Nephron progenitor cell (in vitro differentiated cells): ENCODE measurements at regions not wholly inside any gene's neighbourhood (a gene's known extent, or its start where the extent isn't known, plus 50 kb on each side); places are given as distances from the start of the nearest gene placed in this dataset.
"Not testable (repeated sequence)": the region's sequence is repeated elsewhere in the genome, so short reads cannot be mapped to it uniquely, and the experiment has no call there.

Experiments
- DNase-seq: peaks from one replicate; pipeline ENCODE4 v3.0.0; 2021
- H3K27ac Mint-ChIP-seq: 2 replicates; pipeline ENCODE4 v1.8.0; 2021; ENCODE audit warnings: mild to moderate bottlenecking, moderate library complexity, mixed read lengths
- H3K27me3 Mint-ChIP-seq: 2 replicates; pipeline ENCODE4 v1.8.0; 2021; ENCODE audit warnings: mild to moderate bottlenecking, low read depth, mixed read lengths; ENCODE audit not compliant: poor library complexity
- H3K36me3 Mint-ChIP-seq: 2 replicates; pipeline ENCODE4 v1.8.0; 2021; ENCODE audit warnings: low read depth, mixed read lengths
- H3K4me1 Mint-ChIP-seq: 2 replicates; pipeline ENCODE4 v1.8.0; 2021; ENCODE audit warnings: mixed read lengths
- H3K4me3 Mint-ChIP-seq: 2 replicates; pipeline ENCODE4 v1.8.0; 2021; ENCODE audit warnings: mild to moderate bottlenecking, moderate library complexity, mixed read lengths
- H3K9me3 Mint-ChIP-seq: 2 replicates; pipeline ENCODE4 v1.8.0; 2021; ENCODE audit warnings: mild to moderate bottlenecking, moderate library complexity, mixed read lengths

DNA sequence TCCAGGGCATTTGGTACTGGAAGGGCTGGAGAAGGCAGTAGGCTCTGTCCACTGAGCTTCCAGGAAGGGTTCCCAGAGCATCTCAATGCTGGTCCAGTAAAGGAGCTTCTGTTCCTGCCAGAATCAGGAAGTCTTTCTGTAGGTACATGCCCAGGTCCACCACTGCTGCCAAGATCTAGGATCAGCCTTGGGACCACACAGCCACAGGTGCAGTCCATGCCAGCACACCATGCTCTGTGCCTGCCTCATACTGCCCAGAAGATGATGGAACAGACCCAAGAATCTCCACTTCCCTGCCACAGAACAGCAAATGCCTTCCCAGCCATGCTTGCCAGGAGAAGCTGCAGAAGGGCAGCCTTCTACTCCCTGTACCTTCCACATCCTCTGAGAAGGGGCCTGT is 89.3 kb downstream of the CDRT15L2 start:
- not testable (repeated sequence) for H3K9me3 Mint-ChIP-seq, H3K36me3 Mint-ChIP-seq, H3K4me1 Mint-ChIP-seq, H3K27me3 Mint-ChIP-seq, H3K27ac Mint-ChIP-seq, H3K4me3 Mint-ChIP-seq, DNase-seq

DNA sequence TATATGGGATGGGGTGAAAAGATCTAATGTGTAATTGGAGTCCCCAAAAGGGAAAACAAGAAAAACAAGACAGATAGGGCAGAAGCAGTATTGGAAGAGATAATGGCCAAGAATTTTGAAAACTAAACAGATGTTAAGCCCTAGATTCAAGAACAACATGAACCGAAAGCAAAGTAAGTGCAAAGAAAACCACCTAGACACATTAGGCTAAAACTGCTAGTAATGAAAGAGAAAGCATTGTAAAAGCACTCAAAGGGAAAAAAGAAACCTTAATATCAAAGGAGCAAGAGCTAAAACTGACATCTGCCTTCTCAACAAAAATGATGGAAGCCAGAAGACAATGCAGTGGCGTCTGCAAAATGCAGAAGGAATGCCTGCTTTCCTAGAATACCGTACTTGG is 91.0 kb downstream of the CDRT15L2 start:
- H3K27me3 Mint-ChIP-seq, H3K4me1 Mint-ChIP-seq: not testable (repeated sequence)

DNA sequence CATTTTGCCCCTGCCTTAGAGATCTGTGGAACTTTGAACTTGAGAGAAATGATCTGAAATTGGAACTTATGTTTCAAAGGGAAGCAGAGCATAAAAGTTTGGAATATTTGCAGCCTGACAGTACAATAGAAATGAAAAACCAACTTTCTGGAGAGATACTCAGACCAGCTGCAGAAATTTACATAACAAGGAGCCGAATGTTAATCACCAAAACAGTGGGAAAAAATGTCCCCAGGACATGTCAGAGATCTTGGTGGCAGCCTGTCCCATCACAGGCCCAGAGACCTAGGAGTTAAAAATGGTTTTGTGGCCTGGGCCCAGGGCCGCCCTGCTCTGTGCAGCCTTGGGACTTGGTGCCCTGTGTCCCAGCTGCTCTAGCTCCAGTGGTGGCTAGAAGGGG is 94.8 kb downstream of the CDRT15L2 start:
- not testable (repeated sequence) for H3K27ac Mint-ChIP-seq, H3K36me3 Mint-ChIP-seq, H3K4me1 Mint-ChIP-seq, H3K27me3 Mint-ChIP-seq, DNase-seq, H3K4me3 Mint-ChIP-seq
- peaks cover 15% of the 10 kb centered on the region for H3K9me3 Mint-ChIP-seq

More for the DNA sequence above, 91.0 kb downstream of the CDRT15L2 start:
- not testable (repeated sequence) for DNase-seq, H3K36me3 Mint-ChIP-seq, H3K27ac Mint-ChIP-seq, H3K4me3 Mint-ChIP-seq, H3K9me3 Mint-ChIP-seq

DNA sequence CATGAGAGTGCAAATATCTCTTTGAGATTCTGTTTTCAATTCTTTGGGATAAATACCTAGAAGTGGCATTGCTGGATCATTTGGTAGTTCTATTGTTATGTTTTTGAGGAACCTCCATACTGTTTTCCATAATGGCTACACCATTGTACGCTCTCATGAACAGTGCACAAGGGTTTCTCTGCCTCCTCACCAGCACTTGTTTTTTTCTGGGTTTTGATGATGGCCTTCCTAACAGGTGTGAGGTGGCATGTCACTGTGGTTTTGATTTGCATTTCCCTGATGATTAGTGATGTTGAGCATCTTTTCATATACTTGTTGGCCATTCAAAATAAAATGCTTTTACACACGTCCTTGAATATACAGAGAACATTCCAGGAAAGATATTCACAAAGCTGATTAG is 96.2 kb downstream of the CDRT15L2 start:
- not testable (repeated sequence) for H3K27ac Mint-ChIP-seq, H3K27me3 Mint-ChIP-seq, DNase-seq, H3K4me3 Mint-ChIP-seq, H3K36me3 Mint-ChIP-seq, H3K4me1 Mint-ChIP-seq
- peaks cover 18% of the 10 kb centered on the region for H3K9me3 Mint-ChIP-seq

DNA sequence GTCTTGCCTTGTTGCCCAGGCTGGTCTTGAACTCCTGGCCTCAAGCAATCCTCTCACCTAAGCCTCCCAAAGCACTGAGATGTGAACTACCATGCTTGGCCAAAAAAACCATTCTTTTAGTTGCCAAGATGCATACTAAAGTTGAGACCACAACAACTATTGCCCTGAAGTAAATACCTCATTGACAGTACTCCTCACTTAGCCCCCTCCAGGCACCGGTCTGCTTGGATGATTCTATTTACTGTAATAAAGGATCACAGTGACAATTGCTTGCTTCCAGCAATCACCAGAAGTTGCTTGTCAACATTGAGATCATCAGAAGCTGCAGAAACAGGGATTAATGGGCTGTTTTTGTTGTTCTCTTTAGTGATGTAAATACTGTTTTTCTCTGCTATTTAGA is 97.1 kb downstream of the CDRT15L2 start:
- not testable (repeated sequence) for DNase-seq
- peaks cover 18% of the 10 kb centered on the region for H3K9me3 Mint-ChIP-seq

DNA sequence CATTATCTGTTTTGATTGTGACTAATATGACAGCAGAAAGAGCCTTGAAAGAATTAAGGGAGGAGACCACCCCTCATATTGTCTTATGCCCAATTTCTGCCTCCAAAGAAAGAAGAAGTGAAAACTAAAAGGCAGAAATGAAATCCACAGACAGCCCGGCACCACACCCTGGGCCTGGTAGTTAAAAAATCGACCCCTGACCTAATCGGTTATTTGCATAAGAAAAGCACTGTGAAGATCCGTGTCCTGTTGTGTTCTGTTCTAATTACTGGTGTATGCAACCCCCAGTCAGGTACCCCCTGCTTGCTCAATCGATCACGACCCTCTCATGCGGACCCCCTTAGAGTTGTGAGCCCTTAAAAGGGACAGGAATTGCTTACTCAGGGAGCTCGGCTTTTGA is 97.9 kb downstream of the CDRT15L2 start:
- H3K27me3 Mint-ChIP-seq, result not testable (repeated sequence)

More for the DNA sequence above, 97.1 kb downstream of the CDRT15L2 start:
- not testable (repeated sequence) for H3K36me3 Mint-ChIP-seq, H3K4me1 Mint-ChIP-seq, H3K27ac Mint-ChIP-seq, H3K4me3 Mint-ChIP-seq, H3K27me3 Mint-ChIP-seq

DNA sequence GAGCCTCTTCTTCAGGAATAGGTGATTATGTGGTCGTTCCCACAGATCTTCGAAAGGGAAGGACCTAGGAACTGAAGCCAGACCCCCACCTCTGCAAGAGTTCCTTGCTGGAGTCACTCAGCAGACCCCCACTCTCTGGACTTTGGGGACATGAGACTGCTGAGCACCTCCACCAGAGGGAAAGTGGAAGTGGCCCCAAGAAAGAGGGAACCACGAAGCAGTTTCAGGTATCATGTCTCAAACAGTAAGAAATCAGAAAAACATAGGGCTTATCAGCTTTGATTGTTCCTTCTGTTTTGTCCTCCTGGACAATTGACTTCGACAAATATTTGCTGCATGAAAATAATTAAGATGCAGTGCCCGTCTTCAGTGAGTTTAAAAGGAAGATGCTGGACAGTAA is 98.9 kb downstream of the CDRT15L2 start:
- H3K27ac Mint-ChIP-seq, DNase-seq, H3K4me1 Mint-ChIP-seq, H3K36me3 Mint-ChIP-seq, H3K4me3 Mint-ChIP-seq, H3K27me3 Mint-ChIP-seq: not testable (repeated sequence)
- H3K9me3 Mint-ChIP-seq, result peaks cover 21% of the 10 kb centered on the region

More for the DNA sequence above, 97.9 kb downstream of the CDRT15L2 start:
- H3K27ac Mint-ChIP-seq, DNase-seq, H3K4me3 Mint-ChIP-seq, H3K36me3 Mint-ChIP-seq, H3K4me1 Mint-ChIP-seq: not testable (repeated sequence)
- H3K9me3 Mint-ChIP-seq, result peaks cover 18% of the 10 kb centered on the region

DNA sequence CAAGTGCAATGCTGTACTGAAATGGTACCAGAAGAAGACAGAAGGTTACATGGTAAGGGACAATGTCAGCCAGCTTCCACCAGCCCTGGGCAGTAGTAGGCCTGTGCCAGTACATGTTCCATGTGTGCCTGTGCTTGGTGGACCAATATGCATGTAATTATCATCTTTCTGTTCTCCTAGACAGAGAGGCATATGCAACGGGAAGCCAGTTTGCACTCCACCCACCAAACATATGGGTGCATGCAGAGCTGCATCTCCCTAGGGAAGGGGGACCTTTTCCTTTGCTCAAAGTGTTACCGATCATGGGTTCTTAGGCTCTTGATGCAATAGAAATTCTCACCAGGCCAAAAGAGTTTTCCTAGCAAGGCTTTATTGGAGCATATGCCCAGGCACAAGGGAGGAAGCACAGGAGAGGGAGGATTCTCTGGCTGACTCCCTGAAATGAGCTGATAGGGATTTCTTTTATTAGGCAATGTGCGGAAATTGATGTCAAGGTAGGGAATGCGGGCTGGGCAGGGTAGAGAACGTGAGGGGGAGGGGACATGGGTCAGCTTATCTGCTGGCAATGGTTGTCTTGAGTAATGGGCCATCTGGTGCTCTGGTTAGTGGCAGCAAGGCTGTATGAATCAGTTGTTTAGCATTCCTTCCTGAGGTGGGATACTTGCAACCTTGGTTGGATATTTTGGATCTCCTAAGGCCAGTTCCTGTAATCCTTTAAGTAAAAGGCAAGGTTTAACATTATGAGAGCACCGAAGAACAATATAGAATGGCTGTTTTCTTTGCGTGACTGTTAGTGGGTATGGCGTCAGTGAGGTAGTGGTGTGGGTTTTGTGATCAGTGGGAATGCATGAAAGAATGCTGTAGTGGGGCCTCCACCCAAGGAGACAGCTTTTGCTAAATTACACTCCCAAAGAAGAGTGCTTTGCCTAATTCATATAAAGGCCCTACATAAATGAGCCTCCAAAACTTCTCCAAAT is 102.5 kb downstream of the CDRT15L2 start:
- not testable (repeated sequence) for H3K36me3 Mint-ChIP-seq, H3K4me1 Mint-ChIP-seq, H3K27ac Mint-ChIP-seq, H3K27me3 Mint-ChIP-seq, H3K4me3 Mint-ChIP-seq, DNase-seq
- H3K9me3 Mint-ChIP-seq, result peaks cover 21% of the 10 kb centered on the region

DNA sequence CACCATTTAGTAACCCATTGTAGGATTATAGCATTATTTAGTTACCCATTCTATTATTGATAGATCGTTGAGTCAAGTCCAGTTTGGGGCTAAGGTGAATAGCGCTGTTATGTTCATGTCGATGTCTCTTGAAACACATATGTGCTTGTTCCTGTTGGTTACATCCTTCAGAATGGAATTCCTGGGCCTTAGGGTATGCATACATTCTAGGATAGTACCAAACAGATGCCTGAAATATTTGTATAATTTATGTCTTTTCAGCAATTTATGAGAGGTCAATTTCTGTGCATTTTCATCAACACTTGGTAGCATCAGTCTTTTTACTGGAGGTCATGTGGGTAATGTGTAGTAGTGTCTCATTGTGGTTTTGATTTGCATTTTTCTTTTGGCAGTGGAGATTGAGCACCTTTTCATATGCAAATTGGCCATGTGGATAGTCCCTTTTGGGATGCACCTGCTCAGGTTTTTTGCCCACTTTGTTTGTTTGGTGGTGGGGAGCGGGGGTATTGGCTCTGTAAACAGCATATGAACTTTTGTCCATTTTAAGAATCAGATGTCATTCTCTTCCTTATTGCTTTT is 104.2 kb downstream of the CDRT15L2 start:
- not testable (repeated sequence) for H3K4me3 Mint-ChIP-seq, DNase-seq, H3K36me3 Mint-ChIP-seq, H3K27ac Mint-ChIP-seq, H3K4me1 Mint-ChIP-seq, H3K27me3 Mint-ChIP-seq
- H3K9me3 Mint-ChIP-seq, result peaks cover 11% of the 10 kb centered on the region

DNA sequence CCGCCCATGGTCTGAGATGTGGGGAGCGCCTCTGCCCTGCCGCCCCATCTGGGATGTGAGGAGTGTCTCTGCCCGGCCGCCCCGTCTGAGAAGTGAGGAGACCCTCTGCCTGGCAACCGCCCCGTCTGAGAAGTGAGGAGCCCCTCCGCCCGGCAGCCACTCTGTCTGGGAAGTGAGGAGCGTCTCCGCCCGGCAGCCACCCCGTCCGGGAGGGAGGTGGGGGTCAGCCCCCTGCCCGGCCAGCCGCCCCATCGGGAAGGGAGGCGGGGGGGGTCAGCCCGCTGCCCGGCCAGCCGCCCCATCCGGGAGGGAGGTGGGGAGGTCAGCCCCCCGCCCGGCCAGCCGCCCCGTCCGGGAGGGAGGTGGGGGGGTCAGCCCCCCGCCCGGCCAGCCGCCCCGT is 105.5 kb downstream of the CDRT15L2 start:
- not testable (repeated sequence) for H3K27me3 Mint-ChIP-seq, H3K27ac Mint-ChIP-seq, H3K9me3 Mint-ChIP-seq, H3K36me3 Mint-ChIP-seq, DNase-seq, H3K4me1 Mint-ChIP-seq, H3K4me3 Mint-ChIP-seq

DNA sequence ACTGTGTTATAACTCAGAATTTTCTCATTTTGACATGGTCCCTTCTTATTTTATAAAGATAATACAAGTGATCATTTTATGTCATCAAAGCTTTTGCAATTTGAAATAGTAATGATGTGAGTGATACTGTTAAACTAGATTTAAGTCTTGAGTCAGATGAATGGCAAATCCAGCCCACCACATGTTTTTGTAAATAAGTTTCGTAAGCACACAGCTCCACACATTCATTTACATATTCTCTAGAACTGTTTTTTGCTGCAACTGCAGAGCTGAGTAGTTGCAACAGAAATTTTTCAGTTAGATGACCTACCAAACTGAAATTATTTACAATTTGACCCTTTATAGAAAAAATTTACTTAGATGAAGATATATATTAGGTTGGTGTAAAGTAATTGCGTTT is 108.1 kb downstream of the CDRT15L2 start:
- H3K27ac Mint-ChIP-seq, H3K4me1 Mint-ChIP-seq, H3K4me3 Mint-ChIP-seq, H3K36me3 Mint-ChIP-seq, H3K9me3 Mint-ChIP-seq, DNase-seq, H3K27me3 Mint-ChIP-seq: not testable (repeated sequence)

DNA sequence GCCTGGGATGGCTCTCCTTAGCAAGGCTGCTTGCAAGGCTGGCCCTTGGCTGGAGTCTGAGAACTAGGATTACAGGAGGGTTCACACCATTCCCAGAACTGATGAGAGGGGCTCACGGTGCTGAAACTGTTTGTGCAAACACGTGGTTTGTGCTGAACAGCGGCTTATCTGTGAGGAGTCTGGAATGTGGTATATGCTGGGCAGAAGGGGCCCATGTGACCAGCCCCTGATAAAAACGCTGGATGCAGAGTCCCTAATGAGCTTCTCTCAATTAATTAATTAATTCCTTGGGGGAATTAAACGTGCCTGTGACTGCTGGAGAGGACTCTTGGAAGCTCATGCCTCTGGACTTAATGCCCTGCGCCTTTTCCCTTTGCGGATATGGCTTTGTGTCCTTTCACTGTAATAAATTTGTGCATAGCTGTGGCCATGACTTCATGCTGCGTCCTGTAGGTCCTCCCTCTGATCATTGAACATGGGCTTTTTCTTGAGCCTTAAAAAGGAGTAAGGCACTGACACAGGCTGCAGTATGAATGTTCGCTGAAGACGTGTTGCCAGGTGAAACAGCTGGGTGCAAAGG is 109.7 kb downstream of the CDRT15L2 start:
- H3K4me1 Mint-ChIP-seq, H3K27ac Mint-ChIP-seq, DNase-seq, H3K27me3 Mint-ChIP-seq, H3K9me3 Mint-ChIP-seq, H3K36me3 Mint-ChIP-seq, H3K4me3 Mint-ChIP-seq: not testable (repeated sequence)

DNA sequence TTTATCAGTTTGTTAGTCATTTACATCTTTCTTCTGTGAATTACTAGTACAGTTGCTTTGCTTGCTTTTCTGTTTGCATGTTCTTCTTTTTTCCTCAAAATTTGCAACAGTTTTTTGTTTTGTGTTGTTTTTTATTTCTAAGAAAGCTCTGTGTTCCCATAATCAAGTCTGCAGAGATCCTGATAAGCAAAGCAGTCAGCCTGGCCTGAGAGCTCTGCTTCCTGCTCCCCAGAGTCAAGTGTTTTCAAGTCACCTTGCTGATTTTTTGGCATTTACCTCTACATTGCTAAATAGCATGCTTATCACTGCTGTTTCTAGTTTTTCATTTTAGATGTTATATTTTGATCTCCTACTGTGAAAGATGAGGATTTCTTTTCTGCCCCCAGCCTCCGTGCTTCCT is 113.2 kb downstream of the CDRT15L2 start:
- H3K4me3 Mint-ChIP-seq, H3K27ac Mint-ChIP-seq: not testable (repeated sequence)

DNA sequence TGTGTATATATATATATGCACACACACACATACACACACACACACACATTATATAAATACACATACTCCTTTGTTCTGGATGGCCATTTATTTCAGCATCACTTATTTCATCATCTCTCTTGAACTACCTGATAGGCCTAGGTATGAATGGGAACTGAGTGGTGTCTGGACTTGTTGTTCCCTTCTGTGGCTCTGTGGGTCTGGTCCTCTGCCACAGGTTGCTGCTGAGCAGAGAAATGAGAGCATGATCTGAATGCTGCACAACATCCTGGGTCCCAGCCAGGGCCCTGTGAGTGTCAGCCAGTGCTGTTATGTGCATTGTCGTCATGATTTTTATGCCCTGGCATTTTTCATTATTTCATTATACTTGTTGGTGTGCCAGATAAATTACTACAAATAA is 116.3 kb downstream of the CDRT15L2 start:
- not testable (repeated sequence) for DNase-seq, H3K9me3 Mint-ChIP-seq, H3K27ac Mint-ChIP-seq, H3K36me3 Mint-ChIP-seq, H3K4me1 Mint-ChIP-seq, H3K27me3 Mint-ChIP-seq, H3K4me3 Mint-ChIP-seq

More for the DNA sequence above, 113.2 kb downstream of the CDRT15L2 start:
- not testable (repeated sequence) for H3K4me1 Mint-ChIP-seq, DNase-seq, H3K9me3 Mint-ChIP-seq, H3K27me3 Mint-ChIP-seq, H3K36me3 Mint-ChIP-seq
